Stomach (tissue), 4 donors: ENCODE measurements at regions not wholly inside any gene's neighbourhood (a gene's known extent, or its start where the extent isn't known, plus 50 kb on each side); places are given as distances from the start of the nearest gene placed in this dataset.

ENCODE experiments used
- EP300 ChIP-seq: sonication (generic); formaldehyde crosslinking; IDR thresholded peaks from one replicate; pipeline ENCODE4 v1.6.1; 2017; ENCODE audit warnings: antibody characterized with exemption
- POLR2A ChIP-seq, 4 donors: fragments of 450-650 bp; IDR thresholded peaks; one replicate each; pipeline ENCODE4 v1.6.1; 2016; ENCODE audit warnings: antibody characterized with exemption in 4 of 4, control low read depth in 2 of 4, mild to moderate bottlenecking in 1 of 4, moderate library complexity in 1 of 4
- POLR2AphosphoS5 ChIP-seq, 3 donors: sonication (generic); formaldehyde crosslinking; IDR thresholded peaks; one replicate each; pipeline ENCODE4 v1.6.1; 2016; ENCODE audit warnings: antibody characterized with exemption in 3 of 3
- TF ChIP-seq, protein P1 (sequence below), 7 experiments: fragments of 450-650 bp in 4 of 7; fragments of 200-600 bp in 3 of 7; sonication (generic) in 3 of 7; IDR thresholded peaks; one replicate each; pipeline ENCODE4 v1.5.1; 2016 to 2019; ENCODE audit warnings: antibody characterized with exemption in 7 of 7, control low read depth in 2 of 7, mild to moderate bottlenecking in 1 of 7

DNA sequence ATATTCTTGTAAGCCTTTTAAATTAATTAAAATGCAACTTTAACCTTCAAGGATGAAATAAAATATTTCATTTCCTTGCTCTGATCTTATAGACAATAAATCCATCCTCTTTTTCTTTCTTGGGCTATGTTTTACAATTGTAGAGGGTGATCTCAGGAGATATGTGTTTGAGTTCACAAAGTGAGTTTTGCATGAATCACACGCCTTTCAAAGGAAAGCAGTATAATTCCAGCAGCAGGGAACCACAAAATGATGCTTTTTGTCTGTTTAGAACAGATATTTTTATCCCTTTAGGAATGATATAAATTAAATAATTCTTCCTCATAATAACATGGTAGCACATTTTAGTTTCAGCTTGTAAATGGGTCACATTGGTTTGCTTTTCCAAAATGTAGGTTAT, 191.2 kb downstream of the SEMA6D start:
- no peak for TF ChIP-seq POLR2AphosphoS5 (IDR thresholded peaks at IDR 0.05)
- no peak for TF ChIP-seq POLR2A (IDR thresholded peaks at IDR 0.05)
- no peak for TF ChIP-seq EP300
- TF ChIP-seq, protein P1, sequence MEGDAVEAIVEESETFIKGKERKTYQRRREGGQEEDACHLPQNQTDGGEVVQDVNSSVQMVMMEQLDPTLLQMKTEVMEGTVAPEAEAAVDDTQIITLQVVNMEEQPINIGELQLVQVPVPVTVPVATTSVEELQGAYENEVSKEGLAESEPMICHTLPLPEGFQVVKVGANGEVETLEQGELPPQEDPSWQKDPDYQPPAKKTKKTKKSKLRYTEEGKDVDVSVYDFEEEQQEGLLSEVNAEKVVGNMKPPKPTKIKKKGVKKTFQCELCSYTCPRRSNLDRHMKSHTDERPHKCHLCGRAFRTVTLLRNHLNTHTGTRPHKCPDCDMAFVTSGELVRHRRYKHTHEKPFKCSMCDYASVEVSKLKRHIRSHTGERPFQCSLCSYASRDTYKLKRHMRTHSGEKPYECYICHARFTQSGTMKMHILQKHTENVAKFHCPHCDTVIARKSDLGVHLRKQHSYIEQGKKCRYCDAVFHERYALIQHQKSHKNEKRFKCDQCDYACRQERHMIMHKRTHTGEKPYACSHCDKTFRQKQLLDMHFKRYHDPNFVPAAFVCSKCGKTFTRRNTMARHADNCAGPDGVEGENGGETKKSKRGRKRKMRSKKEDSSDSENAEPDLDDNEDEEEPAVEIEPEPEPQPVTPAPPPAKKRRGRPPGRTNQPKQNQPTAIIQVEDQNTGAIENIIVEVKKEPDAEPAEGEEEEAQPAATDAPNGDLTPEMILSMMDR (IDR thresholded peaks at IDR 0.05) = no peak
